PC-3 (cell line): ENCODE measurements at regions not wholly inside any gene's neighbourhood (a gene's known extent, or its start where the extent isn't known, plus 50 kb on each side); places are given as distances from the start of the nearest gene placed in this dataset.

Experiments
- ATAC-seq: fragments of 200-7000 bp; cut with Tn5 transposase; 2 replicates; pipeline ENCODE4 v1.9.1; 2020; ENCODE audit warnings: mild to moderate bottlenecking, moderate library complexity
- BruUV-seq: library from RNA; stranded (reverse); fragments of 400-500 nt; replicated peaks from 2 replicates; lab custom pipeline; 2021; lab: Mats Ljungman, UMichigan
- CTCF ChIA-PET: fragments of 300-600 bp; sonication (Branson Sonifier 250); formaldehyde crosslinking; loops from one replicate; lab custom pipeline; 2022; ENCODE audit warnings: antibody characterized with exemption; lab: Charles Lee
- POLR2A ChIA-PET: fragments of 300-600 bp; sonication (Branson Sonifier 250); formaldehyde crosslinking; loops from one replicate; lab custom pipeline; 2022; ENCODE audit warnings: antibody characterized with exemption; ENCODE audit not compliant: unreplicated experiment; lab: Charles Lee
- DNase-seq: peaks from one replicate; pipeline ENCODE4 v3.0.0-alpha.2; 2015
- H2AFZ ChIP-seq: fragments of 300-600 bp; sonication (generic); 2 replicates; pipeline ENCODE4 v1.6.0; 2016; ENCODE audit warnings: antibody characterized with exemption, low read length
- H3F3A ChIP-seq: fragments of 300-600 bp; sonication (generic); one replicate; pipeline ENCODE4 v1.6.0; 2017; ENCODE audit warnings: antibody characterized with exemption, low read length, control low read depth, mild to moderate bottlenecking; ENCODE audit not compliant: unreplicated experiment
- H3K27ac ChIP-seq: fragments of 300-600 bp; sonication (generic); 2 replicates; pipeline ENCODE4 v1.5.1; 2016; ENCODE audit warnings: mild to moderate bottlenecking, low read length
- H3K27me3 ChIP-seq: fragments of 300-600 bp; sonication (generic); 2 replicates; pipeline ENCODE4 v1.6.1; 2016; ENCODE audit warnings: low read length, mixed read lengths
- H3K36me3 ChIP-seq: fragments of 300-600 bp; sonication (generic); 2 replicates; pipeline ENCODE4 v1.6.1; 2016; ENCODE audit warnings: low read depth, mixed run types, low read length, mixed read lengths
- H3K4me1 ChIP-seq: fragments of 300-600 bp; sonication (generic); 2 replicates; pipeline ENCODE4 v1.5.1; 2016; ENCODE audit warnings: low read length; ENCODE audit not compliant: insufficient read depth
- H3K4me2 ChIP-seq: fragments of 300-600 bp; sonication (generic); 2 replicates; pipeline ENCODE4 v1.6.0; 2016; ENCODE audit warnings: low read length
- H3K4me3 ChIP-seq: fragments of 300-600 bp; sonication (generic); 2 replicates; pipeline ENCODE4 v1.5.1; 2016; ENCODE audit warnings: mild to moderate bottlenecking, low read length, mixed read lengths
- H3K79me2 ChIP-seq: fragments of 300-600 bp; sonication (generic); 2 replicates; pipeline ENCODE4 v1.6.1; 2017; ENCODE audit warnings: low read length, mixed read lengths
- H3K9ac ChIP-seq: fragments of 300-600 bp; sonication (generic); 2 replicates; pipeline ENCODE4 v1.6.0; 2016; ENCODE audit warnings: mild to moderate bottlenecking, low read length
- H3K9me2 ChIP-seq: fragments of 300-600 bp; sonication (generic); replicated peaks from 2 replicates; pipeline ENCODE4 v1.6.1; 2016; ENCODE audit warnings: mixed run types, low read length, mixed read lengths
- H3K9me3 ChIP-seq: fragments of 300-600 bp; sonication (generic); 2 replicates; pipeline ENCODE4 v1.6.1; 2016; ENCODE audit warnings: low read length, mixed read lengths
- H4K20me1 ChIP-seq: fragments of 300-600 bp; sonication (generic); 2 replicates; pipeline ENCODE4 v1.6.1; 2016; ENCODE audit warnings: low read length, mixed read lengths
- EZH2 ChIP-seq: fragments of 300-600 bp; sonication (generic); IDR thresholded peaks from one replicate; pipeline ENCODE4 v1.6.1; 2017; ENCODE audit warnings: antibody characterized with exemption, mild to moderate bottlenecking, low read length; ENCODE audit not compliant: unreplicated experiment
- EZH2phosphoT487 ChIP-seq: fragments of 300-600 bp; sonication (generic); IDR thresholded peaks from 2 replicates; pipeline ENCODE4 v1.6.1; 2018; ENCODE audit warnings: mild to moderate bottlenecking, antibody characterized with exemption, low read length, borderline replicate concordance
- intact Hi-C: fragments of 100-400 bp; cut with micrococcal nuclease; formaldehyde crosslinking; loops from 2 replicates; pipeline ENCODE4 v1.9.0; 2023
- TF ChIP-seq, protein P1 (sequence below): fragments of 300-600 bp; sonication (generic); conservative IDR thresholded peaks from 2 replicates; pipeline ENCODE4 v1.5.1; 2017; ENCODE audit warnings: antibody characterized with exemption, low read depth, mild to moderate bottlenecking, low read length

GRCh38 chr5:174187001-174187400 is 141.5 kb downstream of the NSG2 start:
- H3K27ac ChIP-seq: no peak overlapping the region
- no peaks in the 10 kb centered on the region for H3K4me1 ChIP-seq
- no peak for DNase-seq
- intact Hi-C loops: no loop called here
- H3K36me3 ChIP-seq: no peaks in the 10 kb centered on the region
- no peak for ATAC-seq
- H3F3A ChIP-seq: no peaks in the 10 kb centered on the region
- H3K27me3 ChIP-seq: peaks cover 100% of the 10 kb centered on the region
- BruUV-seq: no TSS peak
- H3K4me3 ChIP-seq: no peak overlapping the region
- no peaks in the 10 kb centered on the region for H3K79me2 ChIP-seq
- H3K9me3 ChIP-seq: no peaks in the 10 kb centered on the region
- no peak overlapping the region for H3K4me2 ChIP-seq
- ChIA-PET CTCF (no interaction called here), POLR2A (no interaction called here)
- H2AFZ ChIP-seq: no peak overlapping the region
- no peaks in the 10 kb centered on the region for H3K9me2 ChIP-seq
- no peak overlapping the region for H3K9ac ChIP-seq
- no peak for TF ChIP-seq EZH2
- H4K20me1 ChIP-seq: no peaks in the 10 kb centered on the region

DNA sequence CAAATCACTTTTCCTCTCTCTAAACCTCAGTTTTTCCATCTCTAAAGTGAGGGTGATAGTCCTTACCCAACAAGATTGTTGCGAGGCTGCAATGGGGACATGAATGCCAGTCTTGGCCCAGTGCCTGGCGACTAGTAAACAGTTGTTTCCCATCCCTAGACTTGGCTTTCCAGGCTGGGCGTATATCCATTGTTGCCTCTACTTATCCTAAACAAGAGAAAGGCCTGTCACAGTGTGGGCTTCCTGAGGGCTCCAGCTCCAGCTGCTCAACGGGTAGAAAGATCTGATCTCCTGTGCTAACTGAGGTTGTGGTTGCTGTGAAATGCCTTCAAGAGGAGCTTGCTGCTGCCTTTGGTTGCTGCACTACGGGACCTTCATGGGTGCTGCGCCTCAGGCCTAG is 142.0 kb downstream of the NSG2 start:
- intact Hi-C loops: no loop called here
- ChIA-PET CTCF (no interaction called here), POLR2A (no interaction called here)
- no peaks in the 10 kb centered on the region for H4K20me1 ChIP-seq
- H3K4me1 ChIP-seq: no peaks in the 10 kb centered on the region
- H3K9ac ChIP-seq: no peak overlapping the region
- no peak for DNase-seq
- H3K4me2 ChIP-seq: no peak overlapping the region
- H3K9me3 ChIP-seq: no peaks in the 10 kb centered on the region
- no peaks in the 10 kb centered on the region for H3K36me3 ChIP-seq
- no peaks in the 10 kb centered on the region for H3K79me2 ChIP-seq
- H2AFZ ChIP-seq: no peak overlapping the region
- H3K4me3 ChIP-seq: no peak overlapping the region
- TF ChIP-seq, protein P1, sequence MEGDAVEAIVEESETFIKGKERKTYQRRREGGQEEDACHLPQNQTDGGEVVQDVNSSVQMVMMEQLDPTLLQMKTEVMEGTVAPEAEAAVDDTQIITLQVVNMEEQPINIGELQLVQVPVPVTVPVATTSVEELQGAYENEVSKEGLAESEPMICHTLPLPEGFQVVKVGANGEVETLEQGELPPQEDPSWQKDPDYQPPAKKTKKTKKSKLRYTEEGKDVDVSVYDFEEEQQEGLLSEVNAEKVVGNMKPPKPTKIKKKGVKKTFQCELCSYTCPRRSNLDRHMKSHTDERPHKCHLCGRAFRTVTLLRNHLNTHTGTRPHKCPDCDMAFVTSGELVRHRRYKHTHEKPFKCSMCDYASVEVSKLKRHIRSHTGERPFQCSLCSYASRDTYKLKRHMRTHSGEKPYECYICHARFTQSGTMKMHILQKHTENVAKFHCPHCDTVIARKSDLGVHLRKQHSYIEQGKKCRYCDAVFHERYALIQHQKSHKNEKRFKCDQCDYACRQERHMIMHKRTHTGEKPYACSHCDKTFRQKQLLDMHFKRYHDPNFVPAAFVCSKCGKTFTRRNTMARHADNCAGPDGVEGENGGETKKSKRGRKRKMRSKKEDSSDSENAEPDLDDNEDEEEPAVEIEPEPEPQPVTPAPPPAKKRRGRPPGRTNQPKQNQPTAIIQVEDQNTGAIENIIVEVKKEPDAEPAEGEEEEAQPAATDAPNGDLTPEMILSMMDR: no peak
- TF ChIP-seq EZH2phosphoT487: no peak
- no peak for TF ChIP-seq EZH2
- H3F3A ChIP-seq: no peaks in the 10 kb centered on the region
- peaks cover 100% of the 10 kb centered on the region for H3K27me3 ChIP-seq
- H3K9me2 ChIP-seq: no peaks in the 10 kb centered on the region
- no peak for ATAC-seq
- H3K27ac ChIP-seq: no peak overlapping the region
- BruUV-seq: no TSS peak

- peaks cover 100% of the 10 kb centered on the region for H3K27me3 ChIP-seq
- no peaks in the 10 kb centered on the region for H3K79me2 ChIP-seq
- no peak for ATAC-seq
- H3F3A ChIP-seq: no peaks in the 10 kb centered on the region
- no peak overlapping the region for H3K9ac ChIP-seq
- H3K4me3 ChIP-seq: no peak overlapping the region
- DNase-seq: peak; percentile 21
- H3K27ac ChIP-seq: no peak overlapping the region
- H3K36me3 ChIP-seq: no peaks in the 10 kb centered on the region
- POLR2A ChIA-PET: no interaction called here
- no TSS peak for BruUV-seq
- no peaks in the 10 kb centered on the region for H3K9me3 ChIP-seq
- H4K20me1 ChIP-seq: no peaks in the 10 kb centered on the region
- H2AFZ ChIP-seq: no peak overlapping the region
- intact Hi-C loops: no loop called here
- H3K9me2 ChIP-seq: no peaks in the 10 kb centered on the region
- TF ChIP-seq EZH2phosphoT487 (no peak), EZH2 (no peak)
- TF ChIP-seq, protein P1: no peak
- H3K4me1 ChIP-seq: no peaks in the 10 kb centered on the region
- H3K4me2 ChIP-seq: no peak overlapping the region
- CTCF ChIA-PET: no interaction called here
These were observed 142.8 kb downstream of the NSG2 start for GRCh38 chr5:174188295-174188694.
